ENCODE measurements at regions not wholly inside any gene's neighbourhood (a gene's known extent, or its start where the extent isn't known, plus 50 kb on each side); places are given as distances from the start of the nearest gene placed in this dataset.

- TF ChIP-seq CTCF (IDR thresholded peaks at IDR 0.05), result no peak
- no peak for TF ChIP-seq POLR2A (IDR thresholded peaks at IDR 0.05)
- no peak for TF ChIP-seq POLR2AphosphoS5 (IDR thresholded peaks at IDR 0.05)
Measured at GRCh38 chr5:39631958-39632357, 207.2 kb upstream of the DAB2 start.
